HG03108 (cell line): ENCODE measurements at regions not wholly inside any gene's neighbourhood (a gene's known extent, or its start where the extent isn't known, plus 50 kb on each side); places are given as distances from the start of the nearest gene placed in this dataset.
"Not testable (repeated sequence)": the region's sequence is repeated elsewhere in the genome, so short reads cannot be mapped to it uniquely, and the experiment has no call there.

Experiments
- ATAC-seq: cut with Tn5 transposase; IDR thresholded peaks from one replicate; pipeline ENCODE4 v1.9.1; 2021; ENCODE audit warnings: moderate library complexity; ENCODE audit not compliant: unreplicated experiment

DNA sequence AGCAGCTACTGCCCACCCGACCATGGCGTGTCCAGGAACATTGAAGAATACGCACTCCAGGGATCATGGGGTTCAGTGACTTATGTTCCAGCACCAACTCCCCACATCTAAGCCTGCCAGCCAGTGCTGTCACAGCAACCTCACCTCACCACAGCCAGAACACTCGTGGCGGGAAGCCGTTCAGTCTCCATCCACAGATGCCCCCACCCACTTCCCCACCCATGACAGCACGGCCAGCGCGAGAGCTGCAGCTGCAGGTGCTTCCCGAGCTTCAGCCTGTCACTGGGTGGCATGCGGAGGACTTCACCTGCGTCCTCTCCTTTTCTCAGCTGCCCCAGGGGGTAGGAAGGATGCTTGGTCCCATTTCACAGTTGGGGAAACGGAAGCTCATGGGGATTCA, 50.3 kb downstream of the RBFOX3 start:
- ATAC-seq: no peak

DNA sequence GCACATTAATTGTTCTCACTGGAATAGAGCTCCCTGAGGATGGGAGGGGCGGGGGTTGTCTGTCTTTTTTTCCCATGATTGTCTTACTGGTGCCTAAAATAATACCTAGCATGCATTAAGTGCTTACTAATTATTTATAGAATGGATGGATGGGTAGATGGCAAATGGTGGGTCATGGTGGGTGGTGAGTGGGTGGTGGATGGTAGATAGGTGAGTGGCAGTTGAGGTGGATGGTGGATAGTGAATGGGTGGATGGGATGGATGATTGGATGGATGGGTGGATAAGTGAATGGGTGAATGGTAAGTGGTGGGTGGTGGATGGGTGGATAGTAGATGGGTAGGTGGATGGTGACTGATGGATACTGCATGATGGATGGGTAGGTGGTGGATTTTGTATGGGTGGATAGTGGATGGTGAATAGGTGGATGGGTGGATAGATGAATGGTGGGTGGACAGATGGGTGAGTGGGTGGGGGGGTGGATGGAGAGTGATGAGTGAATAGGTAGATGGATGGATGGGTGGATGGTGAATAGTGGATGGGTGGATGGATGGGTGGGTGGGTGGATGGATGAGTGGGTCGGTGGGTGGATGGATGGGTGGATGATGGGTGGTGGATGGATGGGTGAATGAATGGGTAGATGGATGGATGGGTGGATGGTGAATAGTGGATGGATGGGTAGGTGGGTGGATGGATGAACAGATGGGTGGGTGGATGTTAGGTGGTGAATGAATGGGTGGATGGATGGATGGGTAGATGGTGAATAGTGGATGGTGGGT, 51.6 kb downstream of the RBFOX3 start:
- ATAC-seq: no peak

DNA sequence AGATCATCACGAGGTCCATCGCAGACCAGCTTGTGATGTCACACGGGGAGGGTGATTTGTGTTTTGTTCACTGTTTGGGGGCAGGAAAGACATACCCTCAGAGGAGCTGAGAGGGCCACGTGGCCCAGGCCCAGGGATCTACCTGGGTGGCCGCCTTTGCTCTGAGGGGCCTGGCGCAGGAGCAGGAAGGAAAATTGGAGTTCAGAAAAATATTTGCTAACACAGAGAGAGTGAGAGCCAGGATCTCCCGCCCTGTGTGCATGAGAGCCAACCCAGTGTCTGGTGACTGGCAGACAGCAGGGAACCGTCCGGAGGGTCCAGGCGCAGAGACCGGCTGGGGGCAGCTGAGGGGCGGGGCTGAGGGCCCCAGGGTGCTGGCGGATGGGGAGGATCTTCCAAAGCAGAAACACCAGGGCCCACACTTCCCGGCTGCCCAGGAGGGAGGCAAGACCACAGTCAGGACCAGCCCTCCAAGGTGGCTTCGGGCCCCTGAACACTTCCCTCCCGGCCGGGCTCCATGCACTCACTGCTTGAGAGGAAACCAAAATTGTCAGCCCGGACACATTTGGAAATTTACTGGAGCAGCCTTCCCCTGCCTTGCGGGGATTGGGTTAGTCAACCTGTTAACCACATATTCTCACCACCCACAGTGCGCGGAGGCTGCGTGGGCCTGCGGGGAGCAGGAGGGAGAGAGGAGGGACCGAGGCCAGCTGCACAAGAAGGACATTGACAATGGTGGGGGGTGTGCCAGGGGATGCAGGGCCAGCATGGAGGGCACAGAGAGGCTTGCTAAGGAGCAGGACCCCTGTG, 52.6 kb downstream of the RBFOX3 start:
- ATAC-seq: no peak

DNA sequence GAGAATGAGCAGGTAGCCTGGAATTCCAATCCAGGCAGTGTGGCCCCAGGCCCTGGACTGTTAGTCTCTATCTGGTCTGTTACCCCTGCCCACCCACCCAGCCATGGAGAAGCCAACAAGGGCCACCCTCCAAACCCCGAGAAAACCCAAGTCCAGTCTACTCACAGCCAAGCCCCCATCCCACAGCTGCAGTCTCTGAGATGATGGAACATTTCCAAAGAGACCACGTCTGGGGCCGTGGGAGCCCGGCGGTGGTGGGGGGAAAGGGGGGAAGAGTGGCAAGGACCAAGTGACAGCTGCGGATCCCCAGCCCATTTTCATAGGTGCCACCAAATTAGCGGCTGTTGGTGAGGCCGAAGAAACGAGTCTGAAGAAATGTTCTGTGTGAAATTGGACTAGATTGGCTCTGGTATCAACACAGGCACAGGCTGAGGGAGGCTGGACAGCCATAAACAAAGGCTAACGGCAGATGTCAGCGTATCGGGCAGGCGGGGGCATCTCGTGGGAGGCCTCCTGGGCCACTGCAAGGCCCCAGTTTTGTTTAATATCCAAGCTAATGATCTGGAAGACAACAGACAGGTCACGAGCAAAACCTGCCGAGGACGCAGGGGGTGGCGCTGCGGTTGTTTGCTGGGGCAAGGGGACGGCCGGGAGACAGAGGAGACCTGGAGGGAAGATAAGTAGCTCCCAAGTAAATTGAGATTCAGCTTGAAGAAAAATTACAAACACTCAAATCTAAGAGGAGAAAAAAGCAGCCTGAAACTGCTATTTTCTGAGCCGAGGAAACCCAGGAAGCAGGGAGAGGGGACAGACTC, 53.4 kb downstream of the RBFOX3 start:
- ATAC-seq: no peak

DNA sequence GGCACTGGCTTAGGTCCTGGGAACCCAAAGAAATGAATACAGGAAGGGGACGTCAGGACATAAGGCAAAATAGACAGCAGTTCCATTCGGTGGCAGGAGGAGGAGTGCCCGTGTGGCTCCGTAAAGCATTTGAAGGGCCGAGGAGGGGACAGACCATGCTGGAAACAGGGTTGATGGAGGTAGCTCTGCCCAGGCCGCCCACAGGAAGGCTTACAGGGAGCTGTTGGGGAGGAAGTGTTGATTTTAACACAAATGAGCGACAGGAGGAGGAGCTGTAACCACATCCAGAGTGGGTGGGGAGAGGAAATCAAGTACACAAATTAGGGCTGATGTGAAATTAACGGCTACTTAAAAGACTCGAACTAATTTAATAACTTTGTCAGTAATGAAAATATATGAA, 54.6 kb downstream of the RBFOX3 start:
- no peak for ATAC-seq

DNA sequence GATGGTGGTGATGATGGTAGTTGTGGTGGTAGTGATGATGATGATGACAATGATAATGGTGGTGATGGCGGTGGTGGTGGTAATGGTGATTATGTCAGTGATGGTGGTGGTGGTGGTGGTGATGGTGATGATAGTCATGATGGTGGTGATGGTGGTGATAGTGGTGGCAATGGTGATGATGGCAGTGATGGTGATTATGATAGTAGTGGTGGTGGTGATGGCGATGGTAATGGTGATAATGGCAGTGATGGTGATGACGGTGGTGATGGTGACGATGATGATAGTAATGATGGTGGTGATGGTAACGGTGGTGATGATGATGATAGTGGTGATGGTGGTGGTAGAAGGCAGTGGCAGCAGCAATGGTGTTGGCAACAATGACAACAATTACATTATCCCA, 55.3 kb downstream of the RBFOX3 start:
- ATAC-seq: no peak

DNA sequence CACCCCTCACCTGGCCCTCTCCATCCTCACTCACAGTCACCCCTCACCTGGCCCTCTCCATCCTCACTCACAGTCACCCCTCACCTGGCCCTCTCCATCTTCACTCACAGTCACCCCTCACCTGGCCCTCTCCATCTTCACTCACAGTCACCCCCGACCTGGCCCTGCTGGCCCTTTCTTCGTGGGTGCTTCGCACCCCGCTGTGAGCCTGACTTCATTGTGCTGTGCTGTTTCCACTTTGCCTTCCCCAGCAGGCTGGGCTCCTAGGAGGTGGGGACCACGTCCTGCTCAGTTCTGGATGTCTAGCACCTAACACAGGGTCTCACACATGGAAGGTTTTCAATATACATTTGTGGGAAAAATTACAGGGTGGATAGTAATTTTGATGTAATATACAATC, 56.5 kb downstream of the RBFOX3 start:
- ATAC-seq: not testable (repeated sequence)

DNA sequence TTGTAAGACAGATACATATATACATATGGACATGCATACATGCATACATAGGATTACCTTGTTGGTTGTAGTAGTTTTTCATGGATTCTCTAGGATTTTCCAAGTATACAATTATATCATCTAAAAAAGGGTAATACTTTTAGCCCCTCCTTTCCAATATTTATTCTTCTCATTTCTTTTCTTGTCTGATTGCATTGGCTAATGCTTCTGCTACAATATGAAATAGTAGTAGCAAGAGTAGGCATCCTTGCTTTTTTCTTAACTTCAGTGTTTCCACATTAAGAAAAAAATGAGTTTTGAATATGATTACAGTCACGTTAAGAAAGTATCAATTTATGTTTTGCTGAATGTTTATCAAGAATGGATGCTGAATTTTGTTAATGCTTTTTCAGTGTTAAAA, 58.0 kb downstream of the RBFOX3 start:
- ATAC-seq: no peak

DNA sequence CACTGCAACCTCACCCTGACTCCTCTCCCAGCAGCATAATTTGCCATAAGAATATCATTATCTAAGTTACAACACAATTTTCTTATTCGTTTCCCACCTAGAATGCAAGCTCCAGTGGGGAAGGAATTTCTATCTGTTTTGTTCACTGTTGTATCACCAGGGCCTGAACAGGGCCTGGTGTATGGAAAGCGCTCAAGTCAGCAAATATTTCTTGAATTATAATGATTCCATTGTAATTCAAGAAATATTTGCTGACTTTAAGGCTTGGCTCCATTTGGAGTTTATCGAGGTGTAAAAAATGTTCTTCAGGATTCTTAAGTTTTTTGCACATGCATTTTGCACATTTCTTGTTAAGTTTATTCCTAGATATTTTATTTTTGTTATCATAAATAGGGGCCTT, 58.4 kb downstream of the RBFOX3 start:
- ATAC-seq: no peak

DNA sequence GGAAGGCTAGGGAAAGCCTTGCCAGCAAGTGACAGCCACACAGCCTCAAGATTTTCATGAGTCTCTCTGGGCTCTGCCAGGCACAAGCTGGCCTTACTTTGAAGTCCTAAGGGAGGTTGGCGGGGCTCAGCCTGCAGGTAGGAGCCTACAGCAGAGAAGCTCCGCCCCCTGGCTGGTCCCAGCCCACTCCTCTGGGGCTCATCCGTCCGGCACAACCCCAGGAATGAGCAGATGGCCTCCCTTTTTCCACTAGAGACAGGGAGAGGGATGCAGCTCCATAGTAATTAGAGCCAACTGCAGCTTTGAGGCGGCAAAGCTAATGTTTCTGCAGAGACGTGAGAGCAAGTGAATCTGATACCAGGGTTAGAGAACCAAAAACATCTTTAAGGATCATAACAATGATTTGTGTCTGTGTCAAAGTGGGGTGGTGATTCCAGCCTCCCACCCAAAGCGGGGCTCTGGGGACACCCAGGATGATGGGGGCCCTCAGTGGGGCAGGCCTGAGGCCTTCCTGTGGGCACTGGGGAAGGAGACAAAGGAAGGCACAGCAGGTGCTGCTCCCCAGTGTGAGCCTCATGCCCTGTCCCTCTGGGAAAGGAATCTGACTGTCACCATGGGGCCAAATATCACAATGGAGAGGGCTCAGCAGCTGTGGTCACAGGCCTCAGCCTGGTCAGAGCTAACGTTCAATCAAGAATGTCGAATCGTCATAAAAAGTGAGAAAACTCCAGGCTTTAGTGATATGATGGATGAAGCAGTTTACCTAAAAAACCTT, 61.5 kb downstream of the RBFOX3 start:
- no peak for ATAC-seq

DNA sequence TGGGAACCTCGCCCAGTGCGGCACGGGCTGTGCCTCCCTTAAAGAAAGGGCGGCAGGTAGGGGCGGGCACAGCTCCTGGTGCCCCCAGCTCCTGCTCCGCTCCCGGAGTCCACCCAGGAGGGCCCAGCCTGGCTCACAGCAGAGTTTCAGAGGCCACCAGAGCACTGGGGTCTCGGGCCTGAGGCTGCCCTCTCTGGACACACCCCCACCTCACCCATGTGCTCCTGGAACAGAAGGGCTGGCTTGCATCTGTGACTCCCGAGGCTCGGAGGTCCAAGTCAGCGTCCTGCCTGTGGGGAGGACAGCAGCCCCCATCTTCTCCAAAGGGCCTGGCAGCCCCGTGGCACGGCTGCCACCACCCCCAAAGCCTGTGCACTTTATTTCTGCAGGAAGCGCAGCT, 62.7 kb downstream of the RBFOX3 start:
- no peak for ATAC-seq

DNA sequence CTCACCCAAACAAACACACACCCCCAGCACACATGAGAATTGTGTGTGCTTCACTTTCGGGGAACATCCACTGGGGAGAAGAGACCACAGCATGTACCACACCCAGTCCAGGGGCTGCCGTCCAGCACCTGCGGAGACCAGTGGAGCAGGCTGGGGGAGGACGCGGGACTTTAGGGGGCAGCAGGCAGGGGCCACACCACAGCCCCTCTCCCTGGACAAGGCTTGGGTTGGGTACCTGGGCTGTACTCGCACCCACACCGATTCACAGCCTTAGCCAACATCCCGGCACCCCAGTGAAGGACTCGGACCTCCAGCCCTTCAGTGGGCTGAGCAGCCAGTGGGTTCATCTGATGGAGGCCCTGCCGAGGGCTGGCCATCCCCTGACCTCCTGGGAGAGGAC, 63.3 kb downstream of the RBFOX3 start:
- no peak for ATAC-seq

DNA sequence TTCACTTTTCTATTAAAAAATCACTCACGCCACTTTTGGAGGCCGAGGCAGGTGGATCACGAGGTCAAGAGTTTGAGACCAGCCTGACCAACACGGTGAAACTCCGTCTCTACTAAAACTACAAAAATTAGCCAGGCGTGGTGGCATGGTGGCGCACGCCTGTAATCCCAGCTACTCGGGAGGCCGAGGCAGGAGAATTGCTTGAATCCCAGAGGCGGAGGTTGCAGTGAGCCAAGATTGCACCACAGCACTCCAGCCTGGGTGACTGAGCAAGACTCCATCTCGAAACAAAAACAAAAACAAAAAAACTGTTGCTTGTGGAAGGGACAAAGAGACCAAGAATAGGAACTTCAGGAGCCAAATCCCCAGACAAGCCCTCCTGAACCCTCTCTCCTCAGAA, 63.7 kb downstream of the RBFOX3 start:
- not testable (repeated sequence) for ATAC-seq

DNA sequence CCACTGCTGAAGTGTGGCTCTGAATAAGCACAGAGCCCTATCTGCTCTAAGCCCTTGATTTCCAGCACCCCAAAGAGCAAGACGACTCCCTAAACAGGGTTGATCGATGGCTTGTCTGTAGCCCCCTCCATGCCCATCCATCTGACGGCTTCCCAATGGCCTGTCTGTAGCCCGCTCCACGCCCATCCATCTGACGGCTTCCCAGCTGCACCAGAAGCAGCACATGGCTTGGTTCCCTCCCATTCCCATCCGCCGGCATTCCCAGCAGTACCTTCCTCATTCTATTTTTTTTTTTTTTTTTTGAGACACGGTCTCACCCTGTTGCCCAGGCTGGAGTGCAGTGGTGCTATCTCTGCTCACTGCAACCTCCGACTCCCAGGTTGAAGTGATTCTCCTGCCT, 64.5 kb downstream of the RBFOX3 start:
- no peak for ATAC-seq

DNA sequence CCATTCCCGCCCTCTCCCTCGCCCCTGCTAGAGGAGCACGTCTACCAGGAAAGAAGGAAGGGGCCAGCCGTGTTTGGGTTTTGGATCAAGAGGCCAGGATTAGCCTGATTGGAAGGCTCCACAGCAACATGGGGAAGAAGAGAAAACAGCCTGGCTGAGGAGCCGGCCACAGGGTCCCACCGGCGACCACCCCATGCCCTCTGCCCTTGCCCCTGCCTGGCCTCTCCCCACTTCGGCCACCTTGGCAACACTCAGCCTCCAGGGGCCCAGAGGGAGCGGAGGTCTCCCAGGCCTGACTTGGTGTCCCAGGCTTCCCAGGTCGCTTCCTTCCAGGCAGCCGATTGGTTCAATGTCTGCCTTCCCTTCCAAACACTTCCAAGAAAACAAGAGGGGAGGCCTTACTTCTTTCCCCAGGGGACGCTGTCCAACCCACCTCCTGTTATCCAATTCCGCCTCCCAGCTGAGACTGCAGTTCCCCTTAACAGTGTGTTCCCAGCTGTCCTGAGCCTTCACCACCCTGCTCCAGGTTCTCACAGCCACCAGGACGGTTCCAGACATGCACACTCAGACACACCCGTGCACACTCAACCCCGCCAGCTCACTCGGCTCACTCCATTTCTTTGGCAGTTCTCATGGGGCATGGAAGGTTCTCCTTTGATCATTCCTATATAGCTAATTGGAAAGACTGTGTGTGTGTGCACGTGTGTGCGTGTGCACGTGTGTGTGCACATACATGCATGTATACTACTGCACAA, 65.4 kb downstream of the RBFOX3 start:
- ATAC-seq: no peak

DNA sequence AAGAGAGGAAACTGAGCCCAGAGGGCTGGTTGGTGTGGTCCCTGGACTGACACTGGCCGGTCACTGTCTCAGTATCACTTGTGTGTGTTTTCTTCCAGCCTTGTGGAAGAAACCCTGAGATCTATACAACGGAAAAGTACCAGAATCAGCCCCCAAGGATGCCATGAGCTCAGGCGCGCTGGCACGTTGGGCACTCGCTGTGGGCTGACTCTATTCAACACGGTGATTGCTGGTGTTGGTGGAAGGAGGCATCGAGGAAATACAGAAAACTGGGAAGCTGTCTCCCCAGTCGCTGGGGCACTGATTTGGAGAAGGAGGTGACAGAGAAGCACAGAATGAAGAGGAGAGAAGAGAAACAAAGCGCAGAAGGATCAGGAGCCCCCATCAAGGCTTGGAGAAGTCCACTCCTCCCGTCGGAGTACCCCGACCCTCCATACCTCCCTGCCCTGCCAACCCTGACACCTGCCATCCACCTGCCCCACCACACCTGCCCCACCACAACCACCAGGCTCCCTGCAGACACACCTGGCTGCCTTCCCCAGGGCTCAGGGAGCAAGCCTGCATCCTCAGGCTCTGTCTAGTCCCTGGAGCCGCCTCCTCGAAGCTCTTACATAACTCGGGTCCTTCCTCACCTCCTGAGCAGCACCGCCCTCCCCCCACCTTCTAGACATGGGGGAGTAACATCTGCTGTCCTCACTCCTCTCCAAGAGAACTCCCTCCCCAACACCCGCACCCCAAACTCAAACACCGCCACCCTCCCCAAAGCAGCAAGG, 66.5 kb downstream of the RBFOX3 start:
- no peak for ATAC-seq

DNA sequence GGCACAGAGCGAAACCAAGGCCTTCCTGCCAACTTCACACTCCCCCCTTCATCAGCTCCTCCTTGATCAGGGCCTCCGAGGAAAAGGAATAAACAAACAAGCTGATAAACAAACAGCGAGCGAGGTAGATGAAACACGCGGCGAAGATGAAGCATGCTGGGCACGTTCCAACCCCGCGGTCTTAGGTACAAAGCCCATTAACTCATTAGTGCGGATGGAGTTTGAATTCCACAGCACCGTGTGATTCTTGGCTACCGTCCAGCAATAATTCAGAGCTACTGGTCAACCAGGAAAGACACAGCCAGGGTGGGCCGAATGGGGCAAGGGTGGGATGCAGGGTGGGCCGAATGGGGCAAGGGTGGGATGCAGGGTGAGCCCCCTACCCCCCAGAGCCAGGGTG, 67.3 kb downstream of the RBFOX3 start:
- ATAC-seq: no peak

DNA sequence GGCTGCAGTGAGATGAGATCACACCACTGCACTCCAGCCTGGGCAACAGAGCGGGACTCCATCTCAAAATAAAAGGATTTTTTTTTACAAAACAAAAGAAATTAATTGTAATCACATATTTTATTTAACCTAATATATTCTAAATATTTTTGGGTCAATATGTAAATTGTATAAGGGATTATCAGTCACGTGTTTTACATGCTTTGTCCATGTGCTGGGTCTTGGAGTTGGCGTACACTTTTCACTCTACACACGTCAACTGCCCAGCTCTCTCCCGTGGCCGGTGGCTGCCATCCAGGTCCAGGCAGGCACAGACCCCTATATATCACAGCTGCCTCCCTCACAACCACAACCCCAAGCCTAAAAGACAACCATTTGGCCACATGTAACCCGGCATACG, 68.1 kb downstream of the RBFOX3 start:
- no peak for ATAC-seq

DNA sequence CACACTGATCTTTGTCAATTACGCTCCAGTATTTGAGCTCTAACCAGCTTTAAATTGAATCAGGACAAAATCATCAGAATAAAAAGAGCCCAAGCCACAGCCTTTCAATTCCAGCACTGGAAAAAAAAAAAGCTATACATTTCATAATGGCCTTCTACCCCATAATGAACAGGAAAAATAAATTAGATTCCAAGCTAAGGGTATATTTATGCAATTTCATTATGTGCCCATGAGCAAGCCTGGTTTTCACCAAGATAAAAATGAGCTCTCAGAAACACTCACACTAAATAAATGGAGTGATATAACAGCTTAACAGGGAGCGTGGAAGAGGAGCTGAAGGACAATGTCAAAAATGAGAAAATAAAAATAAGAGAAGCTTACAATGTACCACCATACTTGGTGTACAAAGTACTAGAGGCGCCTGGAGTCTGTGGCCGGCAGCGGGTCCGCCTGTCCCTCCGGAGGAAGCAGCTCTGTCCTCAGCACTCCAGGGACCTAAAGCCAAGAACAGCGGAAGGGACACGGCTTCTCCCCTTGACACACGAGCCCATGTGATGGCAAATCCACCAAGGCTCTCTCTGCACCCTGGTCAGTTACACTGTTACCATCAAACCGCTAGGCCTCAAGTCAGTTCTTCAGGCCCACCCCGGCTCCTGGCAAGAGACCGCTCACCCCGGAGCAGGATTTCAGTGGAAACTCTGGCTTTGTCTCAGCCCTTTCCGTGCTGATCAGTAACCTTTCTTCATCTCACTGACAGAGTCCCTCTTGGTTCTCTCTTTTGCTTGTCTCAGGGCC, 69.6 kb downstream of the RBFOX3 start:
- no peak for ATAC-seq
